ENCODE measurements at regions not wholly inside any gene's neighbourhood (a gene's known extent, or its start where the extent isn't known, plus 50 kb on each side); places are given as distances from the start of the nearest gene placed in this dataset.

DNA sequence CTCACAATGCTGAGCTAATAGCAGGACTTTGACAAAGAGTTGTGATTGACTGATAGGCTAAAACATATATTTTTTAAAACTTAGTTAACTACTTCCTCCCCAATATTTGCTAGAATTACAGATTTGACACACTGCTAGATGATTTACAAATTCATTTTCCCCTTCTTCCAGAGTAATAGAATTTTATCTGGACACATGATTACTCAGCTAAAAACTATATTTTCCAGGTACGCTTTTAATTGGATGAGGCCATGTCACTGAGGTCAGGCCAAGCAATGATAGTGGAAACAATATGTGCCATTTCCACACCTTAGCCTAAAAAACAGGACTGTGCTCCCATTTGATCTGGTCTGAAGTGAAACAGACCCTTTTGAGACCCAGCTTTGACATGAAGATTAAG lies 193.3 kb upstream of the PGRMC2 start:
- TF ChIP-seq, protein P1, sequence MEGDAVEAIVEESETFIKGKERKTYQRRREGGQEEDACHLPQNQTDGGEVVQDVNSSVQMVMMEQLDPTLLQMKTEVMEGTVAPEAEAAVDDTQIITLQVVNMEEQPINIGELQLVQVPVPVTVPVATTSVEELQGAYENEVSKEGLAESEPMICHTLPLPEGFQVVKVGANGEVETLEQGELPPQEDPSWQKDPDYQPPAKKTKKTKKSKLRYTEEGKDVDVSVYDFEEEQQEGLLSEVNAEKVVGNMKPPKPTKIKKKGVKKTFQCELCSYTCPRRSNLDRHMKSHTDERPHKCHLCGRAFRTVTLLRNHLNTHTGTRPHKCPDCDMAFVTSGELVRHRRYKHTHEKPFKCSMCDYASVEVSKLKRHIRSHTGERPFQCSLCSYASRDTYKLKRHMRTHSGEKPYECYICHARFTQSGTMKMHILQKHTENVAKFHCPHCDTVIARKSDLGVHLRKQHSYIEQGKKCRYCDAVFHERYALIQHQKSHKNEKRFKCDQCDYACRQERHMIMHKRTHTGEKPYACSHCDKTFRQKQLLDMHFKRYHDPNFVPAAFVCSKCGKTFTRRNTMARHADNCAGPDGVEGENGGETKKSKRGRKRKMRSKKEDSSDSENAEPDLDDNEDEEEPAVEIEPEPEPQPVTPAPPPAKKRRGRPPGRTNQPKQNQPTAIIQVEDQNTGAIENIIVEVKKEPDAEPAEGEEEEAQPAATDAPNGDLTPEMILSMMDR (IDR thresholded peaks at IDR 0.05): no peak
- no peak for TF ChIP-seq POLR2A (IDR thresholded peaks at IDR 0.05)

Data from esophagus squamous epithelium (tissue), 4 donors.